Gastroesophageal sphincter (tissue), 3 donors: ENCODE measurements at regions not wholly inside any gene's neighbourhood (a gene's known extent, or its start where the extent isn't known, plus 50 kb on each side); places are given as distances from the start of the nearest gene placed in this dataset.

Experiments
- CTCF ChIP-seq, 4 experiments: fragments of 200-600 bp in 2 of 4; fragments of 450-650 bp in 2 of 4; sonication (generic) in 1 of 4; IDR thresholded peaks; one replicate each; pipeline ENCODE4 v1.5.1; 2017 to 2019; ENCODE audit warnings: antibody characterized with exemption in 4 of 4, mild to moderate bottlenecking in 2 of 4, moderate library complexity in 2 of 4
- EP300 ChIP-seq: sonication (generic); formaldehyde crosslinking; IDR thresholded peaks from one replicate; pipeline ENCODE4 v1.6.1; 2017; ENCODE audit warnings: antibody characterized with exemption, mild to moderate bottlenecking
- POLR2A ChIP-seq, 2 donors: fragments of 450-650 bp; IDR thresholded peaks; one replicate each; pipeline ENCODE4 v1.6.1; 2017; ENCODE audit warnings: antibody characterized with exemption in 2 of 2, mild to moderate bottlenecking in 2 of 2, moderate library complexity in 1 of 2
- POLR2AphosphoS5 ChIP-seq: sonication (generic); formaldehyde crosslinking; IDR thresholded peaks from one replicate; pipeline ENCODE4 v1.6.1; 2017; ENCODE audit warnings: antibody characterized with exemption

DNA sequence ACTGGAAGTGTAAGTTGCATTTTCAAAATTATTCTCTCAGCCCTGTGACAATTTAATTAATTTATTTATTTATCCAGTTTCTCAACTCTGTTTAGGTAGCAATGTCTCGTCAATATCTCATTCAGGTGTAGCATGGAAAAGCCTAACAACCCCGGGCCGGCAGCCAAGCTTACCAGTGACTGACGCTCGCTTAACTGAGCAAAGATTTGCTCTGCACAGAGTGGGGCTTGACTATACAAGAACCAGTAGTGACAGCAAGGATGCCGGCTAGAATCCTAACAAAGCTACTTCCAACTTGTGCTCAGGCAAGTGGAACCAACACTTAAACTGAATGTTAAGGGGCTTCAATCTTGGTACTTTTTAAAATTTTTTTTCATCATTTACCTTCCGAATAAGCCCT is 80.9 kb upstream of the ESRRG start:
- no peak for TF ChIP-seq CTCF (IDR thresholded peaks at IDR 0.05)
- TF ChIP-seq EP300 = no peak
- TF ChIP-seq POLR2A (IDR thresholded peaks at IDR 0.05) = no peak
- TF ChIP-seq POLR2AphosphoS5 = no peak
